ENCODE measurements at regions not wholly inside any gene's neighbourhood (a gene's known extent, or its start where the extent isn't known, plus 50 kb on each side); places are given as distances from the start of the nearest gene placed in this dataset.

DNA sequence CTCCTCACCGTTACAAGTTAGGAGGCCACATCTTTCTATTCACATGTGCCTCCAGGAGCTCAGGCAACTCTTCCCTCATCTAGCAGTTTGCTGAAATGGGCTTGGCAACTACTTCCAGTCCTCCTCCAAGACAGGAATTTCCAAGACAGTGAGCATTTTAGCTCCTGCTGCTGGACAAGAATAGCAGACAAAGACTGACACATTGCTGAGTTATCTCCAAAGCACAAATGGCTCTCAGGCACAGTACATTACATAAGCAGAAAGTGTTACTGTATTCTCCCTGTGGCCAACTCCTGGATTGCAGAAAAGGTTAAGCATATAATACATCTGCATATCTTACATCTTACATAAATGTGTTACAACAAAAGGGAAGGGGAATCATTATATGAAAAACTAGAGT, 83.2 kb upstream of the POU2AF2 start:
- TF ChIP-seq, protein P1, sequence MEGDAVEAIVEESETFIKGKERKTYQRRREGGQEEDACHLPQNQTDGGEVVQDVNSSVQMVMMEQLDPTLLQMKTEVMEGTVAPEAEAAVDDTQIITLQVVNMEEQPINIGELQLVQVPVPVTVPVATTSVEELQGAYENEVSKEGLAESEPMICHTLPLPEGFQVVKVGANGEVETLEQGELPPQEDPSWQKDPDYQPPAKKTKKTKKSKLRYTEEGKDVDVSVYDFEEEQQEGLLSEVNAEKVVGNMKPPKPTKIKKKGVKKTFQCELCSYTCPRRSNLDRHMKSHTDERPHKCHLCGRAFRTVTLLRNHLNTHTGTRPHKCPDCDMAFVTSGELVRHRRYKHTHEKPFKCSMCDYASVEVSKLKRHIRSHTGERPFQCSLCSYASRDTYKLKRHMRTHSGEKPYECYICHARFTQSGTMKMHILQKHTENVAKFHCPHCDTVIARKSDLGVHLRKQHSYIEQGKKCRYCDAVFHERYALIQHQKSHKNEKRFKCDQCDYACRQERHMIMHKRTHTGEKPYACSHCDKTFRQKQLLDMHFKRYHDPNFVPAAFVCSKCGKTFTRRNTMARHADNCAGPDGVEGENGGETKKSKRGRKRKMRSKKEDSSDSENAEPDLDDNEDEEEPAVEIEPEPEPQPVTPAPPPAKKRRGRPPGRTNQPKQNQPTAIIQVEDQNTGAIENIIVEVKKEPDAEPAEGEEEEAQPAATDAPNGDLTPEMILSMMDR (IDR thresholded peaks at IDR 0.05; ENCODE audit: low read length), result no peak
- no peak for TF ChIP-seq EZH2phosphoT487 (IDR thresholded peaks at IDR 0.05; ENCODE audit: low read length)

All from MM.1S (cell line).